ENCODE measurements at regions not wholly inside any gene's neighbourhood (a gene's known extent, or its start where the extent isn't known, plus 50 kb on each side); places are given as distances from the start of the nearest gene placed in this dataset.
A peak's percentile ranks its signal among the peaks of the same experiment; 100 is the strongest.

- no peak for DNase-seq (ENCODE audit: low read depth in 2 of 2)
Observed at GRCh38 chr9:134245179-134245578, 80.8 kb upstream of the RNU6ATAC start.

GRCh38 chr9:134247918-134248631, 78.2 kb upstream of the RXRA start:
- no peak for DNase-seq (ENCODE audit: low read depth in 2 of 2)

GRCh38 chr9:134251296-134252069, 74.8 kb upstream of the RXRA start:
- DNase-seq (ENCODE audit: low read depth in 2 of 2), result no peak

- DNase-seq (ENCODE audit: low read depth in 2 of 2), result no peak
Observed at GRCh38 chr9:134252084-134252830, 74.0 kb upstream of the RXRA start.

- DNase-seq (ENCODE audit: low read depth in 2 of 2), result peak; percentile 1 to 8
Observed at GRCh38 chr9:134253606-134254205, 72.5 kb upstream of the RXRA start.

- DNase-seq (ENCODE audit: low read depth in 2 of 2), result no peak
Observed at GRCh38 chr9:134258332-134258731, 67.9 kb upstream of the RXRA start.

GRCh38 chr9:134258828-134259546, 67.3 kb upstream of the RXRA start:
- DNase-seq (ENCODE audit: low read depth in 2 of 2), result no peak

- no peak for DNase-seq (ENCODE audit: low read depth in 2 of 2)
Observed at GRCh38 chr9:134259708-134260107, 66.5 kb upstream of the RXRA start.

GRCh38 chr9:134260801-134261200, 65.5 kb upstream of the RXRA start:
- DNase-seq (ENCODE audit: low read depth in 2 of 2), result no peak

GRCh38 chr9:134262035-134262434, 64.2 kb upstream of the RXRA start:
- DNase-seq (ENCODE audit: low read depth in 2 of 2), result no peak

GRCh38 chr9:134263596-134263995, 62.7 kb upstream of the RXRA start:
- peak in 1 of 2 experiments; percentile 1 for DNase-seq (ENCODE audit: low read depth in 2 of 2)

GRCh38 chr9:134264169-134264568, 62.1 kb upstream of the RXRA start:
- DNase-seq (ENCODE audit: low read depth in 2 of 2), result no peak

- DNase-seq (ENCODE audit: low read depth in 2 of 2), result no peak
Observed at GRCh38 chr9:134265078-134265477, 61.2 kb upstream of the RXRA start.

GRCh38 chr9:134266418-134266817, 59.8 kb upstream of the RXRA start:
- no peak for DNase-seq (ENCODE audit: low read depth in 2 of 2)

GRCh38 chr9:134267305-134267880, 58.9 kb upstream of the RXRA start:
- no peak for DNase-seq (ENCODE audit: low read depth in 2 of 2)

- no peak for DNase-seq (ENCODE audit: low read depth in 2 of 2)
Observed at GRCh38 chr9:134267881-134268724, 58.2 kb upstream of the RXRA start.

GRCh38 chr9:134268747-134269146, 57.5 kb upstream of the RXRA start:
- no peak for DNase-seq (ENCODE audit: low read depth in 2 of 2)

- DNase-seq (ENCODE audit: low read depth in 2 of 2), result no peak
Observed at GRCh38 chr9:134271338-134272301, 54.6 kb upstream of the RXRA start.
